ENCODE measurements at regions not wholly inside any gene's neighbourhood (a gene's known extent, or its start where the extent isn't known, plus 50 kb on each side); places are given as distances from the start of the nearest gene placed in this dataset.

GRCh38 chr3:81289676-81290075, 471.8 kb downstream of the GBE1 start:
- no peak for DNase-seq

- no peak for DNase-seq
Measured at GRCh38 chr3:81279481-81280379, 481.7 kb downstream of the GBE1 start.

GRCh38 chr3:81277853-81278252, 483.6 kb downstream of the GBE1 start:
- DNase-seq = no peak

GRCh38 chr3:81274671-81275070, 486.8 kb downstream of the GBE1 start:
- no peak for DNase-seq

- DNase-seq = no peak
Measured at GRCh38 chr3:81270603-81271379, 490.7 kb downstream of the GBE1 start.

- no peak for DNase-seq
Measured at GRCh38 chr3:81268526-81268925, 492.9 kb downstream of the GBE1 start.

- DNase-seq = no peak
Measured at GRCh38 chr3:81261996-81262395, 499.4 kb downstream of the GBE1 start.

GRCh38 chr3:81255463-81255862, 506.0 kb downstream of the GBE1 start:
- no peak for DNase-seq

GRCh38 chr3:81251096-81251495, 510.3 kb downstream of the GBE1 start:
- DNase-seq = no peak

GRCh38 chr3:81249540-81250029, 511.9 kb downstream of the GBE1 start:
- DNase-seq = no peak

GRCh38 chr3:81245501-81245900, 515.9 kb downstream of the GBE1 start:
- no peak for DNase-seq

GRCh38 chr3:81245043-81245442, 516.4 kb downstream of the GBE1 start:
- no peak for DNase-seq

GRCh38 chr3:81244231-81244630, 517.2 kb downstream of the GBE1 start:
- no peak for DNase-seq

GRCh38 chr3:81242871-81243270, 518.6 kb downstream of the GBE1 start:
- no peak for DNase-seq

GRCh38 chr3:81237181-81237580, 524.3 kb downstream of the GBE1 start:
- DNase-seq = no peak

- DNase-seq = peak in 2 of 56 donors; percentile 7 to 9
Measured at GRCh38 chr3:81218023-81218422, 543.4 kb downstream of the GBE1 start.

- no peak for DNase-seq
Measured at GRCh38 chr3:81217101-81217500, 544.3 kb downstream of the GBE1 start.

GRCh38 chr3:81216192-81216591, 545.3 kb downstream of the GBE1 start:
- no peak for DNase-seq

- DNase-seq = no peak
Measured at GRCh38 chr3:81214631-81215030, 546.8 kb downstream of the GBE1 start.

- no peak for DNase-seq
Measured at GRCh38 chr3:81199587-81199986, 561.9 kb downstream of the GBE1 start.

GRCh38 chr3:81198756-81199155, 562.7 kb downstream of the GBE1 start:
- no peak for DNase-seq

GRCh38 chr3:81198216-81198615, 563.2 kb downstream of the GBE1 start:
- DNase-seq = no peak
